ENCODE measurements at regions not wholly inside any gene's neighbourhood (a gene's known extent, or its start where the extent isn't known, plus 50 kb on each side); places are given as distances from the start of the nearest gene placed in this dataset.

GRCh38 chr12:105835580-105836241, 303.0 kb downstream of the NUAK1 start:
- ChIA-PET POLR2A (no interaction called here), CTCF (no interaction called here)
- no peak overlapping the region for H3K4me3 Mint-ChIP-seq
- no peaks in the 10 kb centered on the region for H3K27me3 Mint-ChIP-seq
- H3K27ac Mint-ChIP-seq: no peak overlapping the region
- no peak for DNase-seq
- H3K4me1 Mint-ChIP-seq: no peaks in the 10 kb centered on the region
- no peaks in the 10 kb centered on the region for H3K36me3 Mint-ChIP-seq (ENCODE audit: low read depth)
- H3K9me3 Mint-ChIP-seq: no peaks in the 10 kb centered on the region

- peaks cover 1% of the 10 kb centered on the region for H3K27me3 Mint-ChIP-seq
- no peak for DNase-seq
- no peaks in the 10 kb centered on the region for H3K36me3 Mint-ChIP-seq (ENCODE audit: low read depth)
- no peak overlapping the region for H3K27ac Mint-ChIP-seq
- ChIA-PET CTCF (no interaction called here), POLR2A (no interaction called here)
- no peaks in the 10 kb centered on the region for H3K4me1 Mint-ChIP-seq
- no peak overlapping the region for H3K4me3 Mint-ChIP-seq
- H3K9me3 Mint-ChIP-seq: no peaks in the 10 kb centered on the region
Observed at GRCh38 chr12:105836242-105836622, 302.5 kb downstream of the NUAK1 start.

- H3K27me3 Mint-ChIP-seq: peaks cover 1% of the 10 kb centered on the region
- H3K27ac Mint-ChIP-seq: no peak overlapping the region
- H3K9me3 Mint-ChIP-seq: no peaks in the 10 kb centered on the region
- no peaks in the 10 kb centered on the region for H3K4me1 Mint-ChIP-seq
- no peak overlapping the region for H3K4me3 Mint-ChIP-seq
- CTCF ChIA-PET: no interaction called here
- H3K36me3 Mint-ChIP-seq (ENCODE audit: low read depth): no peaks in the 10 kb centered on the region
- DNase-seq: no peak
- POLR2A ChIA-PET: no interaction called here
Observed at GRCh38 chr12:105839629-105840127, 299.1 kb downstream of the NUAK1 start.

GRCh38 chr12:105840384-105840783, 298.4 kb downstream of the NUAK1 start:
- no peak for DNase-seq
- CTCF ChIA-PET: no interaction called here
- Mint-ChIP-seq H3K27ac (no peak overlapping the region), H3K4me1 (no peaks in the 10 kb centered on the region), H3K9me3 (no peaks in the 10 kb centered on the region), H3K27me3 (peaks cover 1% of the 10 kb centered on the region), H3K4me3 (no peak overlapping the region), H3K36me3 (ENCODE audit: low read depth) (no peaks in the 10 kb centered on the region)
- POLR2A ChIA-PET: no interaction called here

- POLR2A ChIA-PET: no interaction called here
- no peak for DNase-seq
- Mint-ChIP-seq H3K4me3 (no peak overlapping the region), H3K27ac (no peak overlapping the region), H3K27me3 (peaks cover 1% of the 10 kb centered on the region), H3K36me3 (ENCODE audit: low read depth) (no peaks in the 10 kb centered on the region), H3K9me3 (no peaks in the 10 kb centered on the region), H3K4me1 (no peaks in the 10 kb centered on the region)
- CTCF ChIA-PET: no interaction called here
Observed at GRCh38 chr12:105841840-105842239, 296.9 kb downstream of the NUAK1 start.

GRCh38 chr12:105843561-105843960, 295.2 kb downstream of the NUAK1 start:
- Mint-ChIP-seq H3K9me3 (no peaks in the 10 kb centered on the region), H3K4me1 (no peaks in the 10 kb centered on the region), H3K4me3 (no peak overlapping the region), H3K36me3 (ENCODE audit: low read depth) (no peaks in the 10 kb centered on the region), H3K27me3 (peaks cover 1% of the 10 kb centered on the region), H3K27ac (no peak overlapping the region)
- no peak for DNase-seq
- CTCF ChIA-PET: no interaction called here
- POLR2A ChIA-PET: no interaction called here

GRCh38 chr12:105843986-105844760, 294.6 kb downstream of the NUAK1 start:
- H3K27me3 Mint-ChIP-seq: peaks cover 1% of the 10 kb centered on the region
- no peak overlapping the region for H3K4me3 Mint-ChIP-seq
- no peaks in the 10 kb centered on the region for H3K4me1 Mint-ChIP-seq
- ChIA-PET CTCF (no interaction called here), POLR2A (no interaction called here)
- H3K27ac Mint-ChIP-seq: no peak overlapping the region
- H3K9me3 Mint-ChIP-seq: no peaks in the 10 kb centered on the region
- H3K36me3 Mint-ChIP-seq (ENCODE audit: low read depth): no peaks in the 10 kb centered on the region
- no peak for DNase-seq

- ChIA-PET POLR2A (no interaction called here), CTCF (no interaction called here)
- no peaks in the 10 kb centered on the region for H3K9me3 Mint-ChIP-seq
- H3K27me3 Mint-ChIP-seq: no peaks in the 10 kb centered on the region
- no peaks in the 10 kb centered on the region for H3K36me3 Mint-ChIP-seq (ENCODE audit: low read depth)
- H3K4me1 Mint-ChIP-seq: no peaks in the 10 kb centered on the region
- no peak overlapping the region for H3K4me3 Mint-ChIP-seq
- no peak overlapping the region for H3K27ac Mint-ChIP-seq
- DNase-seq: no peak
Observed at GRCh38 chr12:105846331-105846730, 292.4 kb downstream of the NUAK1 start.

- Mint-ChIP-seq H3K4me1 (no peaks in the 10 kb centered on the region), H3K4me3 (no peak overlapping the region), H3K36me3 (ENCODE audit: low read depth) (no peaks in the 10 kb centered on the region), H3K27me3 (no peaks in the 10 kb centered on the region), H3K9me3 (no peaks in the 10 kb centered on the region), H3K27ac (no peak overlapping the region)
- POLR2A ChIA-PET: no interaction called here
- DNase-seq: no peak
- CTCF ChIA-PET: no interaction called here
Observed at GRCh38 chr12:105847068-105847467, 291.7 kb downstream of the NUAK1 start.

- H3K27ac Mint-ChIP-seq: no peak overlapping the region
- ChIA-PET CTCF (no interaction called here), POLR2A (no interaction called here)
- no peak overlapping the region for H3K4me3 Mint-ChIP-seq
- DNase-seq: no peak
- H3K27me3 Mint-ChIP-seq: no peaks in the 10 kb centered on the region
- H3K36me3 Mint-ChIP-seq (ENCODE audit: low read depth): no peaks in the 10 kb centered on the region
- H3K9me3 Mint-ChIP-seq: no peaks in the 10 kb centered on the region
- H3K4me1 Mint-ChIP-seq: no peaks in the 10 kb centered on the region
Observed at GRCh38 chr12:105848286-105848685, 290.5 kb downstream of the NUAK1 start.

- DNase-seq: no peak
- Mint-ChIP-seq H3K27ac (no peak overlapping the region), H3K4me1 (no peaks in the 10 kb centered on the region), H3K36me3 (ENCODE audit: low read depth) (no peaks in the 10 kb centered on the region), H3K4me3 (no peak overlapping the region), H3K27me3 (no peaks in the 10 kb centered on the region), H3K9me3 (no peaks in the 10 kb centered on the region)
- POLR2A ChIA-PET: no interaction called here
- CTCF ChIA-PET: no interaction called here
Observed at GRCh38 chr12:105850103-105850968, 288.4 kb downstream of the NUAK1 start.

GRCh38 chr12:105852496-105852895, 286.3 kb downstream of the NUAK1 start:
- CTCF ChIA-PET: no interaction called here

GRCh38 chr12:105852951-105853350, 285.8 kb downstream of the NUAK1 start:
- ChIA-PET POLR2A (no interaction called here), CTCF (no interaction called here)
- no peak for DNase-seq
- Mint-ChIP-seq H3K4me3 (no peak overlapping the region), H3K27ac (no peak overlapping the region), H3K4me1 (no peaks in the 10 kb centered on the region), H3K36me3 (ENCODE audit: low read depth) (no peaks in the 10 kb centered on the region), H3K27me3 (no peaks in the 10 kb centered on the region), H3K9me3 (no peaks in the 10 kb centered on the region)

More at GRCh38 chr12:105852496-105852895, 286.3 kb downstream of the NUAK1 start:
- Mint-ChIP-seq H3K27me3 (no peaks in the 10 kb centered on the region), H3K27ac (no peak overlapping the region), H3K4me3 (no peak overlapping the region), H3K36me3 (ENCODE audit: low read depth) (no peaks in the 10 kb centered on the region), H3K9me3 (no peaks in the 10 kb centered on the region), H3K4me1 (no peaks in the 10 kb centered on the region)
- POLR2A ChIA-PET: no interaction called here
- no peak for DNase-seq
